ENCODE measurements at regions not wholly inside any gene's neighbourhood (a gene's known extent, or its start where the extent isn't known, plus 50 kb on each side); places are given as distances from the start of the nearest gene placed in this dataset.
"Not testable (repeated sequence)": the region's sequence is repeated elsewhere in the genome, so short reads cannot be mapped to it uniquely, and the experiment has no call there.

GRCh38 chr14:106309423-106309822 is 783.0 kb downstream of the TMEM121 start:
- DNase-seq, result no peak

GRCh38 chr14:106315436-106315835 is 789.1 kb downstream of the TMEM121 start:
- no peak for DNase-seq

- DNase-seq, result no peak
Observed at GRCh38 chr14:106317593-106317992, 791.2 kb downstream of the TMEM121 start.

- DNase-seq, result peak; percentile 80
Observed at GRCh38 chr14:106318700-106319099, 792.3 kb downstream of the TMEM121 start.

- peak; percentile 73 for DNase-seq
Observed at GRCh38 chr14:106323970-106324369, 797.6 kb downstream of the TMEM121 start.

- no peak for DNase-seq
Observed at GRCh38 chr14:106327234-106327633, 800.9 kb downstream of the TMEM121 start.

- DNase-seq, result not testable (repeated sequence)
Observed at GRCh38 chr14:106327702-106328353, 801.4 kb downstream of the TMEM121 start.

GRCh38 chr14:106329243-106329642 is 802.9 kb downstream of the TMEM121 start:
- DNase-seq, result not testable (repeated sequence)

GRCh38 chr14:106329987-106330774 is 803.8 kb downstream of the TMEM121 start:
- DNase-seq, result not testable (repeated sequence)

- DNase-seq, result peak; percentile 91
Observed at GRCh38 chr14:106334428-106335109, 808.2 kb downstream of the TMEM121 start.

GRCh38 chr14:106335110-106335429 is 808.7 kb downstream of the TMEM121 start:
- DNase-seq, result not testable (repeated sequence)

GRCh38 chr14:106338775-106339174 is 812.4 kb downstream of the TMEM121 start:
- not testable (repeated sequence) for DNase-seq

GRCh38 chr14:106340658-106341057 is 814.3 kb downstream of the TMEM121 start:
- DNase-seq, result not testable (repeated sequence)

GRCh38 chr14:106341161-106341560 is 814.8 kb downstream of the TMEM121 start:
- not testable (repeated sequence) for DNase-seq

GRCh38 chr14:106343626-106344025 is 817.2 kb downstream of the TMEM121 start:
- no peak for DNase-seq

- DNase-seq, result not testable (repeated sequence)
Observed at GRCh38 chr14:106344065-106344614, 817.8 kb downstream of the TMEM121 start.

- not testable (repeated sequence) for DNase-seq
Observed at GRCh38 chr14:106344791-106345479, 818.6 kb downstream of the TMEM121 start.

GRCh38 chr14:106346084-106346483 is 819.7 kb downstream of the TMEM121 start:
- no peak for DNase-seq

GRCh38 chr14:106346534-106347290 is 820.3 kb downstream of the TMEM121 start:
- no peak for DNase-seq

GRCh38 chr14:106347291-106347778 is 821.0 kb downstream of the TMEM121 start:
- DNase-seq, result no peak

- no peak for DNase-seq
Observed at GRCh38 chr14:106347890-106348755, 821.7 kb downstream of the TMEM121 start.

Data from activated effector memory CD4-positive, alpha-beta T cell treated with anti-CD3 and anti-CD28 coated beads, Interleukin-2, amount 50 U/mL, for 16 hours (primary cell).